ENCODE measurements at regions not wholly inside any gene's neighbourhood (a gene's known extent, or its start where the extent isn't known, plus 50 kb on each side); places are given as distances from the start of the nearest gene placed in this dataset.

DNA sequence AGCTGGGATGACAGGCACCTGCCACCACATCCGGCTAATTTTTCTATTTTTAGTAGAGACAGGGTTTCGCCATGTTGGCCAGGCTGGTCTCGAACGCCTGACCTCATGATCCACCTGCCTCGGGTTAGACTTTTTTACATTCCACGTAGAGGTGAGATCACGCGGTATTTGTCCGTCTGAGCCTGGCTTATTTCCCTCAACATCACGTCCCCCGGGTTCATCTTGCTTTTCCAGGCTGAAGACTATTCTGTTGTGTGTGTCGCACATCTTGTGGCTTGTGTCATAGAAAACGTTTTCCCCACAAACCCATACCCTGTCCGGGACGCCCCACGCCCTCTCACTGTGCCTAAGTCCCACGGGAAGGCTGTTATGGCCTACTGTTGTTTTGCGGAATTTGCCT, 185.3 kb downstream of the CRLF2 start:
- TF ChIP-seq, protein P1, sequence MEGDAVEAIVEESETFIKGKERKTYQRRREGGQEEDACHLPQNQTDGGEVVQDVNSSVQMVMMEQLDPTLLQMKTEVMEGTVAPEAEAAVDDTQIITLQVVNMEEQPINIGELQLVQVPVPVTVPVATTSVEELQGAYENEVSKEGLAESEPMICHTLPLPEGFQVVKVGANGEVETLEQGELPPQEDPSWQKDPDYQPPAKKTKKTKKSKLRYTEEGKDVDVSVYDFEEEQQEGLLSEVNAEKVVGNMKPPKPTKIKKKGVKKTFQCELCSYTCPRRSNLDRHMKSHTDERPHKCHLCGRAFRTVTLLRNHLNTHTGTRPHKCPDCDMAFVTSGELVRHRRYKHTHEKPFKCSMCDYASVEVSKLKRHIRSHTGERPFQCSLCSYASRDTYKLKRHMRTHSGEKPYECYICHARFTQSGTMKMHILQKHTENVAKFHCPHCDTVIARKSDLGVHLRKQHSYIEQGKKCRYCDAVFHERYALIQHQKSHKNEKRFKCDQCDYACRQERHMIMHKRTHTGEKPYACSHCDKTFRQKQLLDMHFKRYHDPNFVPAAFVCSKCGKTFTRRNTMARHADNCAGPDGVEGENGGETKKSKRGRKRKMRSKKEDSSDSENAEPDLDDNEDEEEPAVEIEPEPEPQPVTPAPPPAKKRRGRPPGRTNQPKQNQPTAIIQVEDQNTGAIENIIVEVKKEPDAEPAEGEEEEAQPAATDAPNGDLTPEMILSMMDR (conservative IDR thresholded peaks at IDR 0.05; ENCODE audit: low read length): no peak
- TF ChIP-seq EZH2phosphoT487 (IDR thresholded peaks at IDR 0.05; ENCODE audit: borderline replicate concordance): no peak

Data from Loucy (cell line).